Left renal pelvis (tissue), 4 donors: ENCODE measurements at regions not wholly inside any gene's neighbourhood (a gene's known extent, or its start where the extent isn't known, plus 50 kb on each side); places are given as distances from the start of the nearest gene placed in this dataset.
"Not testable (repeated sequence)": the region's sequence is repeated elsewhere in the genome, so short reads cannot be mapped to it uniquely, and the experiment has no call there.

Source experiments
- DNase-seq, 4 donors: peaks; one replicate each; pipeline ENCODE4 v3.0.0-alpha.2; 2013; ENCODE audit warnings: low read depth in 4 of 4, low spot score in 3 of 4

GRCh38 chrX:122133478-122133877 lies 1050.6 kb upstream of the GRIA3 start:
- no peak for DNase-seq

- DNase-seq, result no peak
Observed at GRCh38 chrX:122134291-122134690, 1049.8 kb upstream of the GRIA3 start.

- DNase-seq, result no peak
Observed at GRCh38 chrX:122135070-122135469, 1049.0 kb upstream of the GRIA3 start.

GRCh38 chrX:122140219-122140618 lies 1043.9 kb upstream of the GRIA3 start:
- DNase-seq, result not testable (repeated sequence)

GRCh38 chrX:122154019-122154418 lies 1030.1 kb upstream of the GRIA3 start:
- DNase-seq, result no peak

GRCh38 chrX:122168241-122168640 lies 1015.8 kb upstream of the GRIA3 start:
- DNase-seq, result no peak

GRCh38 chrX:122184791-122185190 lies 999.3 kb upstream of the GRIA3 start:
- no peak for DNase-seq

- no peak for DNase-seq
Observed at GRCh38 chrX:122187069-122187713, 996.9 kb upstream of the GRIA3 start.

- DNase-seq, result no peak
Observed at GRCh38 chrX:122188751-122189150, 995.3 kb upstream of the GRIA3 start.

- no peak for DNase-seq
Observed at GRCh38 chrX:122196343-122196742, 987.7 kb upstream of the GRIA3 start.

GRCh38 chrX:122203399-122203798 lies 980.7 kb upstream of the GRIA3 start:
- no peak for DNase-seq

GRCh38 chrX:122218666-122219065 lies 965.4 kb upstream of the GRIA3 start:
- DNase-seq, result no peak

GRCh38 chrX:122219226-122219625 lies 964.9 kb upstream of the GRIA3 start:
- no peak for DNase-seq

- DNase-seq, result no peak
Observed at GRCh38 chrX:122219735-122220134, 964.3 kb upstream of the GRIA3 start.

GRCh38 chrX:122220644-122221373 lies 963.3 kb upstream of the GRIA3 start:
- DNase-seq, result no peak

GRCh38 chrX:122221810-122222209 lies 962.3 kb upstream of the GRIA3 start:
- DNase-seq, result not testable (repeated sequence)

GRCh38 chrX:122224137-122224536 lies 959.9 kb upstream of the GRIA3 start:
- not testable (repeated sequence) for DNase-seq

GRCh38 chrX:122238801-122239200 lies 945.3 kb upstream of the GRIA3 start:
- no peak for DNase-seq

GRCh38 chrX:122241959-122242358 lies 942.1 kb upstream of the GRIA3 start:
- DNase-seq, result no peak

GRCh38 chrX:122244080-122244479 lies 940.0 kb upstream of the GRIA3 start:
- no peak for DNase-seq

GRCh38 chrX:122245175-122245574 lies 938.9 kb upstream of the GRIA3 start:
- DNase-seq, result no peak

GRCh38 chrX:122245943-122246342 lies 938.1 kb upstream of the GRIA3 start:
- DNase-seq, result no peak
